ENCODE measurements at regions not wholly inside any gene's neighbourhood (a gene's known extent, or its start where the extent isn't known, plus 50 kb on each side); places are given as distances from the start of the nearest gene placed in this dataset.
"Not testable (repeated sequence)": the region's sequence is repeated elsewhere in the genome, so short reads cannot be mapped to it uniquely, and the experiment has no call there.

GRCh38 chr1:64318428-64318827, 115.0 kb downstream of the UBE2U start:
- no peak for DNase-seq

- DNase-seq: no peak
These were observed 116.6 kb downstream of the UBE2U start for GRCh38 chr1:64320007-64320406.

- no peak for DNase-seq
These were observed 117.0 kb downstream of the UBE2U start for GRCh38 chr1:64320470-64320869.

GRCh38 chr1:64320922-64321614, 117.6 kb downstream of the UBE2U start:
- no peak for DNase-seq

- DNase-seq: no peak
These were observed 119.6 kb downstream of the UBE2U start for GRCh38 chr1:64323054-64323453.

GRCh38 chr1:64323882-64324281, 120.5 kb downstream of the UBE2U start:
- DNase-seq: no peak

GRCh38 chr1:64325856-64326255, 122.4 kb downstream of the UBE2U start:
- no peak for DNase-seq

- DNase-seq: no peak
These were observed 123.7 kb downstream of the UBE2U start for GRCh38 chr1:64327119-64327518.

- no peak for DNase-seq
These were observed 124.8 kb downstream of the UBE2U start for GRCh38 chr1:64328193-64328592.

- no peak for DNase-seq
These were observed 127.4 kb downstream of the UBE2U start for GRCh38 chr1:64330839-64331238.

- no peak for DNase-seq
These were observed 132.2 kb downstream of the UBE2U start for GRCh38 chr1:64335636-64336035.

GRCh38 chr1:64337475-64337874, 132.5 kb upstream of the CACHD1 start:
- DNase-seq: no peak

- no peak for DNase-seq
These were observed 132.0 kb upstream of the CACHD1 start for GRCh38 chr1:64337926-64338325.

- DNase-seq: no peak
These were observed 129.6 kb upstream of the CACHD1 start for GRCh38 chr1:64340361-64340760.

GRCh38 chr1:64343105-64343822, 126.7 kb upstream of the CACHD1 start:
- DNase-seq: peak; percentile 19

GRCh38 chr1:64343823-64344190, 126.1 kb upstream of the CACHD1 start:
- no peak for DNase-seq

- DNase-seq: no peak
These were observed 121.5 kb upstream of the CACHD1 start for GRCh38 chr1:64348270-64348960.

GRCh38 chr1:64348961-64349648, 120.8 kb upstream of the CACHD1 start:
- DNase-seq: no peak

- not testable (repeated sequence) for DNase-seq
These were observed 114.4 kb upstream of the CACHD1 start for GRCh38 chr1:64355534-64355933.

GRCh38 chr1:64356636-64357256, 113.2 kb upstream of the CACHD1 start:
- DNase-seq: no peak

- DNase-seq: no peak
These were observed 112.5 kb upstream of the CACHD1 start for GRCh38 chr1:64357422-64357821.

GRCh38 chr1:64358692-64359091, 111.2 kb upstream of the CACHD1 start:
- DNase-seq: no peak

- no peak for DNase-seq
These were observed 108.0 kb upstream of the CACHD1 start for GRCh38 chr1:64361974-64362373.

Measured in NCI-H1048 (cell line).